ENCODE measurements at regions not wholly inside any gene's neighbourhood (a gene's known extent, or its start where the extent isn't known, plus 50 kb on each side); places are given as distances from the start of the nearest gene placed in this dataset.

DNA sequence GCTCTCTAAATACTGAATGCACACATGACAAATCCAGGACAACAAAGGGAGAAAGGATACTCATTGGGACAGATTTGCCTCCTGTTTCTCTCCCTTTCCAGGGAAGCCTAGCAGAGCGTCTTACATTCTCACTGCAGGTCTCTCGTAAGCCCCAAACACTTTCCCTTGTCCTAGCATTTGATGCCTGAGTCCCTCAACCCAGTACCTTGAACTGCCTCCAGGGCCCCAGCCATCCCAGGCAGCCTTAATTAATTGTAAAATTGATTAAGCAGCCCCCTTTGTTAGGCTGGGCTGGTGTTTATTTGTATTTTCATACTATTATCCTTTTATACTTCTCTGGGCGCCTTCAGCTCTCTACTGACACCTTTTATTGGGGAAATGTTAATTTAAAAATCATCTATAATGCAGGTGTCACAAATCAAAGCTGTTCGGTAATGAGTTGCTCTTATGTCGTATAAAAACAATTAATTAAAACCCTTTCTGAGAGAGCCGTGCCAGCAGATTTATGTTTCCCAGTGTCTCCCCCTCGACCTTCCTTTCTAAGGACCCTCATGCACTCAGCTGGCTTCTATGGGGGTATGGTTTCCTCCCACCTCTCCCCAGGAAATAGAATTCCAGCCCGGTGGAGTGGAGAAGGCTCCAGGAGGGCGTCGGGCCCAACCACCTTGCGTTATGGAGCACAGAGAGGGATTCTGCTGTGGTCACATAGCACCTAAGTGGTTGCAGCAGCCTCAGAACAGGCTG is 243.8 kb downstream of the RPS24 start:
- no peak for DNase-seq

DNA sequence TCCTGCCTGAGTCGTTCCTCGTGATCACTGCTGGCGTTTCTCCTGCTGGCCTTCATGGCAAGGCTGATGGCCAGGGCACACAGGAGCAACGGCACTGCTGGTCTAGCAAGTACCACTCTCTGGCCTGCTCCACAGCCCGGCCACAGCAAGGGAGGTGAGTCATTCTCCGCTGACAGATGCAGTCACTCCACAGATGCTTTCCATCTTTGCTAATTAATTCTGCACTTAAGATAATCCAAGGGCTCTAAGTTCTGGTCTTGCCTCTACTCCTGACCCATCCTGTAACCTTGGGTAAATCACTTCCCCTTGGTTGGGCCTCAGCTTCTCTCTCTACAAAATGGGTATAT is 244.4 kb downstream of the RPS24 start:
- DNase-seq = no peak

- DNase-seq = no peak
Measured at GRCh38 chr10:78279756-78280155, 246.1 kb downstream of the RPS24 start.

- no peak for DNase-seq
Measured at GRCh38 chr10:78280604-78281003, 246.9 kb downstream of the RPS24 start.

DNA sequence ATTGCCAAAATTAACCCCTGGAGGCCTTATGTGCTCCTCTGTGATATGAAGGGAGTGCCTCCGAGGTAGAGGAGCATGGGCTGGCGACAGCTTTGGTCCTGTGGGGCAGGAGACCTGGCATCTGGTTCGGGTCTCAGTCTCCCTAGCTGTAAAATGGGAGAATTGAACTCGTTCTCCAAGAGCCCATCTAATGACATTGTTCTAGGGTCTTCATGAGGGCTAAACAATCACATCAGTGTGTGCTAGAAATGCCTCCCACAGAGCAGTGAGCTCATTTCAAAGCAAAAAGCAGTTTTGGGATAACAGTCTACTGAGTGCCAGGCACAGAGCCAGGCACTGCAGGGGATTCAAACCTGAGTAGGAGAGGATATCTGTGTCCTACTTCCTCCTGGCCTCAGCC is 248.0 kb downstream of the RPS24 start:
- no peak for DNase-seq

- no peak for DNase-seq
Measured at GRCh38 chr10:78283069-78283682, 249.5 kb downstream of the RPS24 start.

GRCh38 chr10:78284381-78284780 is 250.7 kb downstream of the RPS24 start:
- DNase-seq = no peak

DNA sequence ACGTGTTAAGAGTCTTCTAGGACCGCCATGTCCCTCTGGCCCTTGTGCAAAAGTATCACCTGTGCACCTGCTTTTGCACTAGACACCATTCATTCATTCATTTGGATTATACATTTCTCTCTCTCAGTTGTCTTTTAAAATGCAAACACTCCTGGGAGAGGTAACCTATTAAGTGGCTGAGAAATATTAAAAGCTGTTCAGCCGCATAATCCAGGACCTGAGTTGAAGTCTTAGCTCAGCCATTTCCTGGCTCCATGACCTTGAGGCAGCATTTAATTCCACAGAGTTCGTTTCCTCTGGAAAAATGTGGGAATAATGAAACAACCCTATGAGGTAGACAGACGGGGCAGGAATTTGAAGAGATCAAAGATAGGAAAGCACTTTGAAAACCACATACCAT is 251.6 kb downstream of the RPS24 start:
- DNase-seq = no peak

DNA sequence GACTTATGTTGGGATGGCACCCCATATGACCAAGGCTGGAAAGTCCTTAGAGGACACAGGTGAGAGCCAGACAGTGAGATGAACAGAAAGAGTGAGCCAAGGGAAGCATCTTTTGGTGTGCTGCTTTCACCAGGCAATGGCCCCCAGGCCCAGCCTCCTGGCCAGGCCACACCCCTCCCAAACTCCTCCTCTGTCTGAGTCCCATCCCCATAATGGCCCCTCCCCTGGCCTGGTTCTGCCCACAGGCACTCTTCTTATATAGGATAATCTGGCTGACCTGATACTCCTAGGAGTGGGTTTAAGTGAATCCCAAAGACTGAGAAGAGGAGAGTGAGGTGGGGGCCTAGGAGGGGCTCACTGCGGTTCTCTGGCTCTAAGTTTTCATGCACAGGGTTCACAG is 252.5 kb downstream of the RPS24 start:
- DNase-seq = no peak

DNA sequence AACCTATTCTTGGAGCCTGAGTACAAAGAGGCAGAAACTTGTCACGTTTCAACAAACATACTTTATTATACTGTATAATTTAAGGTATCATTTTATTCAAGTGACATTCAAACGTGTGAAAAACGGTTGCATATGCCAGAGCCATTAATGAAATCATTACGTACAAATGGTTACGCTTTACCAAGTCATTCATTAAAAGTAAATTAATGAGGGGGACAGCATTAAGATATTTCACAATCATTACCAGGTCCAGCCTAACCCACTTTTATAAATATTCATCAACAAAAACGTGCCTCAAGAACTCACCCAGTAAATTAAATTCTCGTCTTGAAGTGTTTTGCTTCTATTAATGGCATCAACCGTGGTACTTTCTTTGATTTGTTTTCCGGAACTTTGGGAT is 253.0 kb downstream of the RPS24 start:
- DNase-seq = no peak

DNA sequence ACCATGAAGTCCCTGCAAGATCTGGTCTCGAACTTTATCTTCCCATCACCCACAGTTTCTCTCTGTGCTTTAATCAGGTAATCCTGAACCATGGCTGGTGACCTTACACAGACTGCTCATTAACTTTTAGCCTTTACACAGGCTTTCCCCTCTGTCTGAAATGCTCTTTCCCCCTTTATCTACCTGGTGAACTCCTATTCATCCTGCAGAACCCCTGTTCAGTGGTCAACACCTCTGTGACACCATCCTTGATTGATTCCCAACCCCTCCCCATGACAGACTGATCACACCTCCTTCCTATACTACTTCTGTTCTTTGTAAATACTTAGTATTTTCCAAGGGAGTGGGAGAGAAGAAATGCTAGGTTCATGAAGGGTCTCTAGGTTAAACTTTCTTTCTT is 254.0 kb downstream of the RPS24 start:
- DNase-seq = no peak

DNA sequence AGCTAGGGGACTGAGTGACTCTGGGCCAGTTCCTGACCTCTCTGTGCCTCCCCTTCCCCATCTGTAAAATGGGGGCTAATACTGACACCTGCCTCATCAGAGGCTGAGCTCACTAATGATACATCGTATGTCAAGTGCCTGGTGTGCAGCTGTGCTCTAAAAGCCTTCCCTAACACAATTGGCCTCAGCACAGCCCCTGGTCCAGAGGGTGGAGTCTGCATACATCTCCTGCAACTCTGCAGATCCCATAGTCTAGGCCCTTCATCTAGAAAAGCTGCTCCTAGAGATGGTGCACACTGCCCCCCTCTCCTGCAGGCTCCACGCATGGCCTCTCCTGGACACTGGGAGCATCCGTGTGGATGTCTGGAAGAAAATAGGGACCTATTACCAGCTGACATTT is 255.0 kb downstream of the RPS24 start:
- DNase-seq = no peak

- DNase-seq = no peak
Measured at GRCh38 chr10:78290131-78290750, 256.6 kb downstream of the RPS24 start.

GRCh38 chr10:78291722-78292121 is 258.1 kb downstream of the RPS24 start:
- no peak for DNase-seq

DNA sequence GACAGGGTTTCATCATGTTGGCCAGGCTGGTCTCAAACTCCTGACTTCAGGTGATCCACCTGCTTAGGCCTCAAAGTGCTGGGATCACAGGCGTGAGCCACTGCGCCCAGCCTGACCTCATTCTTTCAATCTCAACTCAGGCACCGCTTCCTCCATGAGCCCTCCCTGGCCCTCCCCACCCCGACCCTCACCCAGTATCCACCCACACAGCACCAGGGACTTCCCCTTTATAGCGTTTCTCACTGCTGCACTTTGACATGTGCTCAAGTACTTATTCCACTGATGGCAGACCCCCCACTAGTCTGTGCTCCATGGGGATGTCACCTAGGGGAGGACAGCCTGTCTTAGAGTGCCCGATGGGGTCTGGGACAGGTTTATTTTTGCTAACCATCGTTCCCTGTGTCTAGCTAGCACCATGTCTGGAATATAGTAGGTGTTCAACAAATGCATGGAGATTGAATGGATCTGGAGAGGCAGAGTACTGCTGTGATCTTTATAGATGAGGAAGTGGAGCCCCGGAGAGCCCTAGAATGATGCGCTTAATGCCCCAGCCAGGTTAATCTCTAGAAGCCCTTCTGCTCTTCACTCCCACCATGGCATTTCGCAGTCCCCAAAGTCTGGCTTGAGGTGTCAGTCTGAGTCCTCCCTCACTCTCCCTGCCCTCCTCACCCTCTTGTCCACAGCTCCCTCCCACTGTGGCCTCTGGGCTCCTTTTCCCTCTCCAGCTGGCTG is 258.8 kb downstream of the RPS24 start:
- DNase-seq = no peak

DNA sequence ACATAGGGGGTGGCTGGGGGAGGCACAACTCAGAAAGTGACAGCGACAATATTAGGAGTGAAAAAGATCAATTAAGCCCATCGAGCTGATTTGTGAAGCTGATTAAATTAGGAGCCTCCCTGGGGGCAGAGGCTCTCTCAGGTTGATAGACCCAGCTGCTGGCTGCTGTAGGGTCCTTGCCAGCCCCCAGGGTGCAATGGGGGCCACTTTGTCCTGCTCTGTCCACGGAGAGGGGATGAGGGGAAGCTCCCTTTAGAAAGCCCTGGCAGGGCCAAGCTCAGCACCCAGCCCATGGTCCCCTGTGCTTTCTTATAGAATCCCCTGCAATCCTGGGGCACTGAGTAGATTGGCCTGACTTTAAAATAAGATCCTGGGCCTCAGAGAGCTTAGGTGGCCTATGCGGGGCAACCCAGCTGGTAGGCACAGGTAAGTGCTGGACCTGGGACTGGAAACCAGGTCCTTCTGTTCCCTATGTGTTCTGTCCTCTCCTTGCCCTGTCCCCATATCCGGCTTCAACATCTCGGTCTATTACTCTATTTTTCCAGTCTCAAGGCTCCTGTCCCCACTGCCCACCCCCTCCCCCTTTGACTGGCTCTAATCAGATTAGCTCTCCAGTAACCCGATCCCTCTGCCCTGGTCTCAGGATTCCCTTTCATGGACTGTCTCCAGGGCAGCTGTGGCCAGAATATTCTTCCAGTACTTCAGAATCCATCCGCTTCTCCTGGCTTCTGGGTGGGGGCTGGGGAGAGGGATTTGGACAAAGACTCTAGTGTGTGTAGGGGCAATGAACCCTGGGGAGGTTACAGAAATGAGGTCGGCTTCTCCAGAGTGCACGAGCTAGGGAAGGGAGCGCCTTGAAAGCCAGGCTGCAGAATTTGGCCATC is 259.6 kb downstream of the RPS24 start:
- DNase-seq = no peak

DNA sequence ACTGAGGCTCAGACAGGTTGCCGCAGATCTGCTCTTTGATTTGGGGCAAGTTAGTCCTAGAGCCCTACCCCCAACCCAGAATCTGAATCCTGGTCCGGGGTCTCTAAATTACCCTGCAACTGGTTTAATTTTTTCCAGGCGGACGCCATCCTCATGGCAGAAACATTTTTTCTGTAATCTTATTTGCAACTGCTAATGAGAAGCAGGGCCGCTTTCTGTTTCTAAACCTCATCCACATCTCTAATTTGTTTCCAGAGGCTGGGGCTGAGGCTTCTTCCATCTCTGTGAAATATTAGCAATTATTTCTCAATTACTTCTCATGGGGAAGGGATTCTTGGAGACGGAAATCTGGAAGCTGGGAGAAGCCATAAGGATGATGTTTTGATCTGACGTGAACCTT is 261.6 kb downstream of the RPS24 start:
- DNase-seq = no peak

DNA sequence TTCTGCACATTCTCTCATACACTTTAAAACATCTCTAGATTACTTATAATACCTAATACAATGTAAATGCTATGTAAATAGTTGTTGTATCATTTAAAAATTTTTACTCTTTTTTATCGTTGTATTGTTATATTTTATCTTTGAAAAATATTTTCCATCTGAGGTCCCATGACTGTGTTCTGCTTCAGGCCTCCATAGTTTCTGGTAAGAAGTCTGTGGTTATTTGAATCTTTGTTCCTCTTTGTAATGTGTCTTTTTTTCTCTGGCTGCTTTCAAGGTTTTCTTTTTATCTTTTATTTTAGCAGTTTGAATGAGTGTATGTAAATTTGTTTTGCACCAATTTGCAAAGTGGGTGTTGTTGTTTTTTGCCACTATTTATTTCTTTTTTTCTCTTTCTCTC is 263.1 kb downstream of the RPS24 start:
- no peak for DNase-seq

GRCh38 chr10:78297997-78298396 is 264.3 kb downstream of the RPS24 start:
- no peak for DNase-seq

- no peak for DNase-seq
Measured at GRCh38 chr10:78298835-78299234, 265.2 kb downstream of the RPS24 start.

GRCh38 chr10:78299851-78300468 is 266.3 kb downstream of the RPS24 start:
- no peak for DNase-seq

DNA sequence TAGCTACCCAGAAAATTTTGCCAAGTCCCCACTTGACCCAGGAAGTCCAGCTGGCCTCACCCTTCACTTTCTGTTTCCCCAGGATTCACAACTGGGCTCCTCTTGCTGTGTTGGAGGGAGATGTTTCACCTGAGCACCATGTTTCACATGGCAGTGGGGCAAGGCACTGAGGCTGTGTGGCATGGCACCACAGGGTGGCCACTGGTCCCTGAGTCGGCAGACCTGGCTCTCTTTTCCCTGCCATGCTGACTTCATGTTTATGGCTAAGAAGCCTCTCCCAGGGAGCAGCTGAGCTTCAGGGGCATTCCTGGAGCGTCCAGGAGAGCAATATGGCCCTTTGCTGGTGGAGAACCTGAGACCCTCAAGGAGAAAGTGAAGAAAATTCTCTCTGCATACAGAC is 266.9 kb downstream of the RPS24 start:
- no peak for DNase-seq
